Testis (tissue), 2 donors: ENCODE measurements at regions not wholly inside any gene's neighbourhood (a gene's known extent, or its start where the extent isn't known, plus 50 kb on each side); places are given as distances from the start of the nearest gene placed in this dataset.
A peak's percentile ranks its signal among the peaks of the same experiment; 100 is the strongest.

Source experiments
- POLR2A ChIP-seq: fragments of 450-650 bp; IDR thresholded peaks from one replicate; pipeline ENCODE4 v1.6.1; 2017; ENCODE audit warnings: antibody characterized with exemption, mild to moderate bottlenecking, moderate library complexity
- TF ChIP-seq, protein P1 (sequence below), 3 experiments: fragments of 450-650 bp in 2 of 3; fragments of 200-600 bp in 1 of 3; sonication (generic) in 1 of 3; IDR thresholded peaks; one replicate each; pipeline ENCODE4 v1.5.1; 2016 to 2019; ENCODE audit warnings: antibody characterized with exemption in 3 of 3, mild to moderate bottlenecking in 2 of 3, moderate library complexity in 1 of 3

DNA sequence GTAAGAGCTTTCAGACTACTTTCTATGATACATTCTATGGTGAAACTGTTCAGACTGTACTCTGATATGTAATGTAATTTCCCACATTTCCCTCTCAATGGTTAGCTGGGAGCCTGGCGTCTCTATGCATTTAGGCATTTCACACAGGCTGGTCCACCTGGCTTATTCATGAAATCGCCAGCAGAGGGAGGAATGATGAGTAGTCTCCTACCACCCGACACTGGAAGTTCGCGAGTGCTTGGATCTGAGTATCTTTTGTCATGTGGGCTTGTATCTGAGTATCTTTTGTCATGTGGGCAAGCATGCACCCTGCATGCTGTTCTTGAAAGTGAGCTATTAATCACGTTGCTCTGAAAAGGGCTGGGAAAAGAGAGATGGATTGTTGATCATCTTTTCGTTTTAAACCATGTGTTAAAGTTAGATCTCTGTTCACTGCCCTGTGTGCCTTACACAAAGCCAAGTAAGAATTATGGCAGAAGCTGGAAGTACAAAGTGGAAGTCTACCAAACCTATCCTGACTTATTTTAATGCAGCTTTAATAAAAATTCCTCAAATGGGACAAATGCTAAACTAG, 235.0 kb downstream of the ATP23 start:
- no peak for TF ChIP-seq POLR2A
- TF ChIP-seq, protein P1, sequence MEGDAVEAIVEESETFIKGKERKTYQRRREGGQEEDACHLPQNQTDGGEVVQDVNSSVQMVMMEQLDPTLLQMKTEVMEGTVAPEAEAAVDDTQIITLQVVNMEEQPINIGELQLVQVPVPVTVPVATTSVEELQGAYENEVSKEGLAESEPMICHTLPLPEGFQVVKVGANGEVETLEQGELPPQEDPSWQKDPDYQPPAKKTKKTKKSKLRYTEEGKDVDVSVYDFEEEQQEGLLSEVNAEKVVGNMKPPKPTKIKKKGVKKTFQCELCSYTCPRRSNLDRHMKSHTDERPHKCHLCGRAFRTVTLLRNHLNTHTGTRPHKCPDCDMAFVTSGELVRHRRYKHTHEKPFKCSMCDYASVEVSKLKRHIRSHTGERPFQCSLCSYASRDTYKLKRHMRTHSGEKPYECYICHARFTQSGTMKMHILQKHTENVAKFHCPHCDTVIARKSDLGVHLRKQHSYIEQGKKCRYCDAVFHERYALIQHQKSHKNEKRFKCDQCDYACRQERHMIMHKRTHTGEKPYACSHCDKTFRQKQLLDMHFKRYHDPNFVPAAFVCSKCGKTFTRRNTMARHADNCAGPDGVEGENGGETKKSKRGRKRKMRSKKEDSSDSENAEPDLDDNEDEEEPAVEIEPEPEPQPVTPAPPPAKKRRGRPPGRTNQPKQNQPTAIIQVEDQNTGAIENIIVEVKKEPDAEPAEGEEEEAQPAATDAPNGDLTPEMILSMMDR (IDR thresholded peaks at IDR 0.05) = peak in 1 of 3 experiments; percentile 54
